Transverse colon (tissue), 4 donors: ENCODE measurements at regions not wholly inside any gene's neighbourhood (a gene's known extent, or its start where the extent isn't known, plus 50 kb on each side); places are given as distances from the start of the nearest gene placed in this dataset.

Experiments used
- CTCF ChIP-seq, 5 experiments: fragments of 200-600 bp in 3 of 5; fragments of 450-650 bp in 2 of 5; sonication (generic) in 3 of 5; IDR thresholded peaks; 1 replicate in 2 of 5; 2 replicates in 3 of 5; pipeline ENCODE4 v1.5.1; 2016 to 2017; ENCODE audit warnings: antibody characterized with exemption in 5 of 5, inconsistent platforms in 3 of 5, mild to moderate bottlenecking in 2 of 5, moderate library complexity in 1 of 5
- EP300 ChIP-seq: sonication (generic); formaldehyde crosslinking; IDR thresholded peaks from one replicate; pipeline ENCODE4 v1.6.1; 2017; ENCODE audit warnings: antibody characterized with exemption, low read depth
- POLR2A ChIP-seq: fragments of 450-650 bp; IDR thresholded peaks from one replicate; pipeline ENCODE4 v1.6.1; 2016; ENCODE audit warnings: antibody characterized with exemption, mild to moderate bottlenecking, moderate library complexity
- POLR2AphosphoS5 ChIP-seq, 3 donors: sonication (generic); formaldehyde crosslinking; IDR thresholded peaks; one replicate each; pipeline ENCODE4 v1.6.1; 2016; ENCODE audit warnings: antibody characterized with exemption in 3 of 3

DNA sequence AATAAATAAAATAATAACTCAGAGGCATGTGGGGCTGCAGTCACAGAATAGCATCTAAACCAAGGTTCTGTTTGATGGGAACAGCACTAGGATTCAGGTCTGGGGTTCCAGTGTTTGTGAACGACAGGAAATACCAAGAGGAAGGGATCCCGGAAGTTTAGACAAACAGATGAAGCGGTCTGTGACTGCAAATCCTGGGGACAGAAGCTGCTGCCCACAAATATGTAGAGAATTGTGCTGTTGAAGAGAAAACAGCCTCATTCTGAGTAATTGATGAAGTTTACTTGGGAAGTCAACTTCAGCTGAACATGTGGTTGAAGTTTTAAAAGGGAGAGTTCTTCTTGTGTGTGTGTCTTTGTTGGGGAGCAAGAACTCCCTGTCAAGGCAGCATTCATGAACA, 98.4 kb upstream of the TBX5 start:
- no peak for TF ChIP-seq CTCF (IDR thresholded peaks at IDR 0.05)
- TF ChIP-seq POLR2A = no peak
- no peak for TF ChIP-seq POLR2AphosphoS5 (IDR thresholded peaks at IDR 0.05)
- no peak for TF ChIP-seq EP300
